Activated CD4-positive, alpha-beta T cell treated with anti-CD3 and anti-CD28 coated beads, Interleukin-2, amount 10 ng/mL, durations not matched to agents 24 days and 14 days (primary cell): ENCODE measurements at regions not wholly inside any gene's neighbourhood (a gene's known extent, or its start where the extent isn't known, plus 50 kb on each side); places are given as distances from the start of the nearest gene placed in this dataset.

ENCODE experiments used
- DNase-seq: peaks from one replicate; pipeline ENCODE4 v3.0.0; 2022
- H3K27ac Mint-ChIP-seq: one replicate; pipeline ENCODE4 v1.8.0; 2022; ENCODE audit warnings: mild to moderate bottlenecking, mixed read lengths
- H3K27me3 Mint-ChIP-seq: one replicate; pipeline ENCODE4 v1.8.0; 2022; ENCODE audit warnings: mixed read lengths
- H3K36me3 Mint-ChIP-seq: one replicate; pipeline ENCODE4 v1.8.0; 2022; ENCODE audit warnings: low read depth, mild to moderate bottlenecking, mixed read lengths
- H3K4me1 Mint-ChIP-seq: one replicate; pipeline ENCODE4 v1.8.0; 2021; ENCODE audit warnings: mixed read lengths
- H3K4me3 Mint-ChIP-seq: one replicate; pipeline ENCODE4 v1.8.0; 2022; ENCODE audit warnings: mild to moderate bottlenecking, moderate library complexity, mixed read lengths
- H3K9me3 Mint-ChIP-seq: one replicate; pipeline ENCODE4 v1.8.0; 2021; ENCODE audit warnings: mixed read lengths
- intact Hi-C: fragments of 100-400 bp; cut with micrococcal nuclease; formaldehyde crosslinking; loops from one replicate; pipeline ENCODE4 v1.15.1; 2023

- Mint-ChIP-seq H3K9me3 (peaks cover 3% of the 10 kb centered on the region), H3K4me1 (no peaks in the 10 kb centered on the region), H3K27me3 (no peaks in the 10 kb centered on the region), H3K4me3 (no peak overlapping the region), H3K27ac (no peak overlapping the region), H3K36me3 (peaks cover 2% of the 10 kb centered on the region)
- intact Hi-C loops = no loop called here
- no peak for DNase-seq
These were observed 97.4 kb upstream of the CIBAR2 start for GRCh38 chr16:85209526-85210121.

DNA sequence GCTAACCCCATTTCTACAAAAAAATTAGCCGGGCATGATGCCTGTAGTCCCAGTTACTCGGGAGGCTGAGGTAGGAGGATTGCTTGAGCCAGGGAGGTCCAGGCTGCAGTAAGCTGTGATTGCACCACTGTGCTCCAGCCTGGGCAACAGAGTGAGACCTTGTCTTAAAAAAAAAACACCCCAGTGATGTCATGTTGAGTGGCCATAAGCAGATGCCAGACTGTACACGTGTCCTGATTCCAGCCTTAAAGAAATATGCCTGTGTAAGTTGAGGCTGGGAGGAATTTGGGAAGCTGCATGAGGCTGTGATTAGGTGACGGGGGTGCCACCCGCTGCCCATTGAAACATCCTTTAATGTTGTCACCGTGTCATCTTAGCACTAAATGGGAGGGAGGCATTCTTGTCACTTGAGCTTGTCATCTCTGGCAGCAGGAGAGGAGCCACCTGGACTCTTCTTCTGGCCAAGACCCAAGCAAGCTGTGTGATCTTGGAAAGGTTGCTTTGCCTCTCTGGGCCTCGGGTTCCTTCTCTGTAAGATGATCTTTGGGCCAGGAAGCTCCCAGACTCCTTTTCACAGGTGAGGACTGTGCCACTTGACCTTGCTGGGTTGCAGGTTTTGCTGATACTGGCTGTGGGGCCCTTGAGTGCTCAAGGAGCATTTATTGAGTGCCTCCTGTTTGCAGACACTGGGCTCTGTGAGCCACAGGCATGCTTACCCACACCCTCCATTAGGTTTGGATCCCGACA is 98.3 kb upstream of the CIBAR2 start:
- Mint-ChIP-seq H3K36me3 (peaks cover 2% of the 10 kb centered on the region), H3K4me1 (no peaks in the 10 kb centered on the region), H3K9me3 (peaks cover 3% of the 10 kb centered on the region), H3K27ac (no peak overlapping the region), H3K4me3 (no peak overlapping the region), H3K27me3 (no peaks in the 10 kb centered on the region)
- no peak for DNase-seq
- intact Hi-C loops = no loop called here

DNA sequence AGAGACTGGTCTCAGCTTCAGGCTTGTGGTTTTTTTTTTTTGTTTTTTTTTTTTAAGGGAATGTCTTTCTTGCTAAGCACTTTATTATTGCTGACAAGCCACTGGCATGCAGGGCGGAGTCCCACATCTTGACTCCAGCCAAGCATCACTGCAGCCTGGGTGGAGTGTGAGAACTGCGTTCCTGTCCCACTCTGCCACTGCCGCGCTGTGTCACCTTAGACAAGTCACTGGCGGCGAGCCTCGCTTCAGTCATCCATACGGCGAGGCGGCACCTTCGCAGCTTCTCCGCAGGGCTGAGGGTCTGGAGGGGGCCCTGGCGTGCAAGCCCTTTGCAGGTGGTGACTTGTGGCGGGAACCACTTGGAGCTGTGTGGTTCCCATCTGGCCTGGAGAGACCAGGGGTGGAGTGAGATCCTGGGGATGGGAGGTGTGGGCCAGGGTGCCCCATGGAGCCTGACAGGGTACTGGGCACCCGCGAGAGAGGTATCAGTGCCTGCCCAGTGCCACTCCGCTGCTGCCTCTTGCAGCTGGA is 99.1 kb upstream of the CIBAR2 start:
- H3K9me3 Mint-ChIP-seq = peaks cover 3% of the 10 kb centered on the region
- no peaks in the 10 kb centered on the region for H3K4me1 Mint-ChIP-seq
- H3K4me3 Mint-ChIP-seq = no peak overlapping the region
- no peak overlapping the region for H3K27ac Mint-ChIP-seq
- no peaks in the 10 kb centered on the region for H3K27me3 Mint-ChIP-seq
- intact Hi-C loops = no loop called here
- no peak for DNase-seq
- no peaks in the 10 kb centered on the region for H3K36me3 Mint-ChIP-seq

GRCh38 chr16:85213926-85214675 is 101.8 kb upstream of the CIBAR2 start:
- no peak overlapping the region for H3K4me3 Mint-ChIP-seq
- H3K4me1 Mint-ChIP-seq = no peaks in the 10 kb centered on the region
- no peaks in the 10 kb centered on the region for H3K27me3 Mint-ChIP-seq
- no peaks in the 10 kb centered on the region for H3K9me3 Mint-ChIP-seq
- no peak for DNase-seq
- intact Hi-C loops = no loop called here
- no peak overlapping the region for H3K27ac Mint-ChIP-seq
- H3K36me3 Mint-ChIP-seq = no peaks in the 10 kb centered on the region

GRCh38 chr16:85215478-85216118 is 103.3 kb upstream of the CIBAR2 start:
- Mint-ChIP-seq H3K9me3 (no peaks in the 10 kb centered on the region), H3K4me1 (no peaks in the 10 kb centered on the region), H3K27me3 (no peaks in the 10 kb centered on the region), H3K27ac (no peak overlapping the region), H3K36me3 (no peaks in the 10 kb centered on the region), H3K4me3 (no peak overlapping the region)
- no peak for DNase-seq
- intact Hi-C loops = no loop called here

DNA sequence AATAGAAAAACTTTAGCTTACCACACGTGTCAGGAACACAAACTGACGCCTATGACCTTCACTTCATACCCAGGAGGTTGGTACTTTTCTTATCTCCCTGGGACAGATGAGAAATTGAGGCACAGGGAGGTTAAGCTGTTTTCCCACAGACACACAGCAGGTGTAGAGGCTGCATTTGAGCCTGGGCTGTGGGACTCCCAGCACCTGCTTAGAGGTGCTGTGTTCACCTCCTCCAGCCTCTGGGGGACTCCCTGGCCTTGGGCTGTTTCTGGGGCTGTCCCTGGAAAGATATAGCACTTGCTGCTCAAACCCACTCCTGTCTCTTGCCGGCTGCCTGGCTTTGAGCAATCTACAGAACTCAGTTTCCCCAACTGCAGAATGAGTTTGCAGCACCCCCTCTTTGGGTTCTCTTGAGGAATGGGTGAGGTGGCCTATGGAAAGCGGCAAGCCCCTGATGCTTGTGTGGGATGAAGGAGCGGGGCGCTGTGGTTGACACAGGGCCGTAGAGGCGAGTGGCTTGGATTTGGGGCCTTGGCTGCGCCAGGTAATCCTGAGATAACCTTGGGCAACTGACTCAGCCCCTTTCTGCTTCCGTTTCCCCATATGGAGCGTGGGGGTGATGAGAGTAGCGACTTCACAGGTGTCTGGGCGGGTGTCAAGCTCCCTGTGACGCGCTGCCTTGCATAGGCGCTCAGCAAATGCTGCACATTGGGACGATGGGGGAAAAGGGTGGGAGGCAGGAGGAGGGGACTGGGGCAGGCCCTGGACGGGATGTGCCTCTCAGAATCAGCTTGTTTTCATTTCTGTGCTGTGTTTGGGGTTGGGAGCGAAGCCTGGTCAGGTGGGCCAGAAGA is 104.5 kb upstream of the CIBAR2 start:
- H3K9me3 Mint-ChIP-seq = no peaks in the 10 kb centered on the region
- no peaks in the 10 kb centered on the region for H3K36me3 Mint-ChIP-seq
- intact Hi-C loops = no loop called here
- H3K4me1 Mint-ChIP-seq = no peaks in the 10 kb centered on the region
- no peak overlapping the region for H3K4me3 Mint-ChIP-seq
- no peaks in the 10 kb centered on the region for H3K27me3 Mint-ChIP-seq
- no peak overlapping the region for H3K27ac Mint-ChIP-seq
- DNase-seq = no peak

DNA sequence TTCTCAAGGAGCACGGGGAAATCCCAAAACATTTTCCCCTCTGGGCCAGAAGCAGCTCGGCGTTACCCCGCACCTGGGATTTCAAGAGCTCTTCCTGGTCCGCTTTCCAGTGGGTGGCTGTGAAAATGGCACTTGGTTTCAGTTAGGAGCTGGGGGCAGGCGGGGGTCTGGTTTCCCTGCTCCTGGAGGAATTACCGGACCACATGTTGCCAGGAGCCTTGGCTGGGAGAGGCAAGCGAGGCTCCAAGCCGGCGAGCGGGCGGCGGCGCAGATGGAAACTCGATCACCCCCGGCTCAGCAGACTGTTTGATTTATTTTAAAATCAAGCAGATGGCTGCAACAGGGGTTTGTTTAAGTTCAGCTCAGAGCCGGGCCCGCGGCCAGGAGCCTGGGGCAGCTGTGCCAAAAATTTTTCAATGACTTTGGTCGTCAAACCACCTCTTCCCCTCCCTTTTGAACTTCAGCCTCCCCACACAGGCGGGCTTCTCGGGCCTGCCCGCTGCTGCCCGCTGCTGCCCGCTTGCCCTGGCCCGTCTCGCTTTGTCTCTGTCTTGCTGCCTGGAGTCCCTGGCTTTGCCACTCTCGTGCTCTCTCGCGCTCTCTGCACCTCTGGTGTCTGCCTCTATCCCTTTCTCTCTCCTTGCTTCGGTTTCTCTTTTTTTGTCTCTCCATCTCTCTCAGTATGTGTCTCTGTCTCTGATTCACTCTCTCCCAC is 108.0 kb upstream of the CIBAR2 start:
- Mint-ChIP-seq H3K9me3 (no peaks in the 10 kb centered on the region), H3K4me3 (no peak overlapping the region), H3K27ac (no peak overlapping the region), H3K4me1 (no peaks in the 10 kb centered on the region), H3K27me3 (no peaks in the 10 kb centered on the region), H3K36me3 (no peaks in the 10 kb centered on the region)
- DNase-seq = no peak
- intact Hi-C loops = no loop called here

DNA sequence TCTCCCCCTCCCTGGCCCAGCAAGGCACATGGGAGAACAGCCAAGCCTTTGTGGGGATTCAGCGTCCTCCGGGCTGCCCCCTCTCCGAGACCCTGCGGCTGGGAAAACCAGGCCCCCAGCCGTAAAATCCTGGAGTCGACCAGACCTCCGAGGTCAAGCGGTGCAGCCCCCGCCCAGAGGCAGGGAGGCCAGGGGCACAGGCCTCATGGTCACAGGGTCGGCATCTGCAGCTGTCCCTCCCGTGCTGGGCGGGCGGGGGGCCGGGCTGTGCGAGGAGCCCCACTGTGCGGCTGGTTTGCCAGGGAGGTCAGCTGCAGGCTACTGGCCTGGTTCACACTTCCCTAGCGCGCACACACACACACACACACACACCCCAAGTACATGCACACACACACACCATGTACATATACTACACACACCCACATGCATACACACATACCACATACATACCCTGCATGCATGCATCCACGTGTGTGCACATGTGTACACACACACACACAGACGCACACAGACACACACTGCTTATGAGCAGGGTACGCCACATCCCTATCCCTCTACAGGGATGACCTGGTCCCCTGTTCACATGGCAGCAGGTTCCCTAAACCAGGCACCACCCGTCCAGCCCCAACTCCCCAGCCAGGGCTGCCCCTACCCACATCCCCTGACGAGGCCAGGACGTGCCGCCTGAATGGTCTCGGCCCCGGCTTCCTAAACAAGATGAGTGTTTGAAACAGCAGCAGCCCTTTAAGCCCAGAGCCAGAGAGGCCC is 108.9 kb upstream of the CIBAR2 start:
- Mint-ChIP-seq H3K36me3 (no peaks in the 10 kb centered on the region), H3K27me3 (no peaks in the 10 kb centered on the region), H3K4me1 (no peaks in the 10 kb centered on the region), H3K27ac (no peak overlapping the region), H3K9me3 (no peaks in the 10 kb centered on the region), H3K4me3 (no peak overlapping the region)
- intact Hi-C loops = no loop called here
- DNase-seq = no peak

GRCh38 chr16:85221771-85222154 is 109.5 kb upstream of the CIBAR2 start:
- intact Hi-C loops = no loop called here
- no peaks in the 10 kb centered on the region for H3K27me3 Mint-ChIP-seq
- no peaks in the 10 kb centered on the region for H3K9me3 Mint-ChIP-seq
- H3K36me3 Mint-ChIP-seq = no peaks in the 10 kb centered on the region
- no peaks in the 10 kb centered on the region for H3K4me1 Mint-ChIP-seq
- DNase-seq = no peak
- no peak overlapping the region for H3K4me3 Mint-ChIP-seq
- H3K27ac Mint-ChIP-seq = no peak overlapping the region

DNA sequence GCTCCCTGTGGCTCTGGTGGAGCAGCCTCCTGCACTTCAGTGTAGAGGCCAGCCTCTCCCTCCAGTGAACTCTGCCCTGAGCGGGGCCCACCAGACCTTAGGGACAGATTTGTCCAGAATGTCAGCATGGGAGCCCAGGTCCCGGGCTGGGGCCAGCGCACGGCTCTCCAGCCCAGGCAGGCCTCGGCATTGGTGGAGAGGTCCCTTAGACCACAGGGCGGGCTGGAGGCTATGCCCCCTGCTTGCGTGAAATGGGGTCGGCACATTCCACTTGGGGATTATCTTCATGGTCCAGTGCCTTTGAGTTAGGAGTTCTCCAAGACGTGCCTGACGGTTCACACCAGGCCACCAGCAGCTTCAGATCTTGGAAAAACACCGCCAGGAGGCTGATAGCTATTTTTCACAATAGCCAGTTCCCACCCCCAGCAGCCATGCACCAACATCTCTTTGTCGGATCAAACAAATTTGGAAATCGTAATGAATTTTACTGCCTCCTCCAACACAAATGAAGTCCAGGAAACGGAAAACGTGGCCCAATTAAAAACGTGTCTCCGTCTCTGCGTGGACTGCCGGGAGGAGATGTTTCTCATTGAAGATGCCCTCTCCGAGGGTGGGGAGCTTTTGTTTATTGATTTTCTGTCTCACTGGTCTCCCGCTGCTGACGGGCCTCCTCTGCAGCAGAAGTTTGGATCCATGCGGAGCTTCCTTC is 110.0 kb upstream of the CIBAR2 start:
- H3K4me3 Mint-ChIP-seq = no peak overlapping the region
- H3K27ac Mint-ChIP-seq = no peak overlapping the region
- H3K27me3 Mint-ChIP-seq = no peaks in the 10 kb centered on the region
- H3K9me3 Mint-ChIP-seq = no peaks in the 10 kb centered on the region
- intact Hi-C loops = no loop called here
- H3K4me1 Mint-ChIP-seq = no peaks in the 10 kb centered on the region
- H3K36me3 Mint-ChIP-seq = no peaks in the 10 kb centered on the region
- DNase-seq = no peak

- Mint-ChIP-seq H3K27ac (no peak overlapping the region), H3K9me3 (no peaks in the 10 kb centered on the region), H3K4me3 (no peak overlapping the region), H3K4me1 (no peaks in the 10 kb centered on the region), H3K27me3 (no peaks in the 10 kb centered on the region), H3K36me3 (no peaks in the 10 kb centered on the region)
- DNase-seq = no peak
- intact Hi-C loops = no loop called here
These were observed 113.0 kb upstream of the CIBAR2 start for GRCh38 chr16:85225257-85225656.

DNA sequence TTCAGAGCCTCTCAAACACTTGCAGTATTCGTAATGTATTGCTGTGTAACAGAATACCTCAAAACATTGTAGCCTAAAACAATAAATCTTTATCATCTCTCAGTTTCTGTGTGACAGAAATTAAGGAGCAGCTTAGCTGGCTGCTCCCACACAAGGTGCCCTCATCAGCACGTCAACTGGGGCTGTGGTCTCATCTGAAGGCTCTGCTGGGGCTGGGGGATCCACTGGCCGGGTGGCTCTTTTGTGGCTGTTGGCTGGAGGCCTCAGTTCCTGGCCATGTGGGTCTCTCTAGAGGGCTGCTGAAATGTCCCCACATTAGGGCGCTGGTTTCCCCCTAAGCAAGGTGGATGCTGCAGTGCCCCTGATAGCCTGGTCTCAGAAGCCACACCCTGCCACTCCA is 113.4 kb upstream of the CIBAR2 start:
- Mint-ChIP-seq H3K9me3 (no peaks in the 10 kb centered on the region), H3K36me3 (no peaks in the 10 kb centered on the region), H3K4me3 (no peak overlapping the region), H3K27ac (no peak overlapping the region), H3K27me3 (no peaks in the 10 kb centered on the region), H3K4me1 (no peaks in the 10 kb centered on the region)
- intact Hi-C loops = no loop called here
- no peak for DNase-seq
